ENCODE measurements at regions not wholly inside any gene's neighbourhood (a gene's known extent, or its start where the extent isn't known, plus 50 kb on each side); places are given as distances from the start of the nearest gene placed in this dataset.
A peak's percentile ranks its signal among the peaks of the same experiment; 100 is the strongest.
"Not testable (repeated sequence)": the region's sequence is repeated elsewhere in the genome, so short reads cannot be mapped to it uniquely, and the experiment has no call there.

- no peak for DNase-seq (ENCODE audit: extremely low spot score)
- Histone ChIP-seq H3K4me1 (ENCODE audit: insufficient read depth) (no peaks in the 10 kb centered on the region), H3K36me3 (ENCODE audit: insufficient read depth) (no peaks in the 10 kb centered on the region), H3K27ac (ENCODE audit: low read depth) (no peak overlapping the region), H3K4me3 (ENCODE audit: low read depth, low read length) (no peak overlapping the region)
Observed at GRCh38 chr11:106306942-106307341, 229.5 kb downstream of the AASDHPPT start.

GRCh38 chr11:106309070-106309684 lies 231.7 kb downstream of the AASDHPPT start:
- no peak for DNase-seq (ENCODE audit: extremely low spot score)
- H3K36me3 ChIP-seq (ENCODE audit: insufficient read depth), result no peaks in the 10 kb centered on the region
- no peak overlapping the region for H3K4me3 ChIP-seq (ENCODE audit: low read depth, low read length)
- H3K4me1 ChIP-seq (ENCODE audit: insufficient read depth), result no peaks in the 10 kb centered on the region
- no peak overlapping the region for H3K27ac ChIP-seq (ENCODE audit: low read depth)
- 55% methylated on average over 2 of the region's 2 CpGs for WGBS

- Histone ChIP-seq H3K4me3 (ENCODE audit: low read depth, low read length) (no peak overlapping the region), H3K27ac (ENCODE audit: low read depth) (no peak overlapping the region), H3K4me1 (ENCODE audit: insufficient read depth) (no peaks in the 10 kb centered on the region), H3K36me3 (ENCODE audit: insufficient read depth) (no peaks in the 10 kb centered on the region)
- DNase-seq (ENCODE audit: extremely low spot score), result no peak
- WGBS, result 91% methylated on average over 3 of the region's 3 CpGs
Observed at GRCh38 chr11:106311531-106312230, 234.2 kb downstream of the AASDHPPT start.

GRCh38 chr11:106317208-106317773 lies 239.8 kb downstream of the AASDHPPT start:
- DNase-seq (ENCODE audit: extremely low spot score); H3K4me1 ChIP-seq (ENCODE audit: insufficient read depth); H3K27ac ChIP-seq (ENCODE audit: low read depth); H3K36me3 ChIP-seq (ENCODE audit: insufficient read depth); H3K4me3 ChIP-seq (ENCODE audit: low read depth, low read length): not testable (repeated sequence)
- 98% methylated on average over 36 of the region's 36 CpGs for WGBS

GRCh38 chr11:106321601-106322000 lies 244.1 kb downstream of the AASDHPPT start:
- 89% methylated on average over 1 of the region's 1 CpG for WGBS
- no peak overlapping the region for H3K27ac ChIP-seq (ENCODE audit: low read depth)
- DNase-seq (ENCODE audit: extremely low spot score), result no peak
- H3K36me3 ChIP-seq (ENCODE audit: insufficient read depth), result no peaks in the 10 kb centered on the region
- no peak overlapping the region for H3K4me3 ChIP-seq (ENCODE audit: low read depth, low read length)
- H3K4me1 ChIP-seq (ENCODE audit: insufficient read depth), result no peaks in the 10 kb centered on the region

- Histone ChIP-seq H3K4me1 (ENCODE audit: insufficient read depth) (no peaks in the 10 kb centered on the region), H3K27ac (ENCODE audit: low read depth) (no peak overlapping the region), H3K36me3 (ENCODE audit: insufficient read depth) (no peaks in the 10 kb centered on the region), H3K4me3 (ENCODE audit: low read depth, low read length) (no peak overlapping the region)
- DNase-seq (ENCODE audit: extremely low spot score), result no peak
- WGBS, result 83% methylated on average over 2 of the region's 2 CpGs
Observed at GRCh38 chr11:106322106-106322505, 244.6 kb downstream of the AASDHPPT start.

- 80% methylated on average over 3 of the region's 3 CpGs for WGBS
- Histone ChIP-seq H3K36me3 (ENCODE audit: insufficient read depth) (no peaks in the 10 kb centered on the region), H3K27ac (ENCODE audit: low read depth) (no peak overlapping the region), H3K4me1 (ENCODE audit: insufficient read depth) (no peaks in the 10 kb centered on the region), H3K4me3 (ENCODE audit: low read depth, low read length) (no peak overlapping the region)
- no peak for DNase-seq (ENCODE audit: extremely low spot score)
Observed at GRCh38 chr11:106326087-106326486, 248.6 kb downstream of the AASDHPPT start.

GRCh38 chr11:106327134-106327533 lies 249.7 kb downstream of the AASDHPPT start:
- H3K4me1 ChIP-seq (ENCODE audit: insufficient read depth), result no peaks in the 10 kb centered on the region
- no peak overlapping the region for H3K4me3 ChIP-seq (ENCODE audit: low read depth, low read length)
- H3K36me3 ChIP-seq (ENCODE audit: insufficient read depth), result no peaks in the 10 kb centered on the region
- no peak overlapping the region for H3K27ac ChIP-seq (ENCODE audit: low read depth)
- 88% methylated on average over 3 of the region's 3 CpGs for WGBS
- no peak for DNase-seq (ENCODE audit: extremely low spot score)

GRCh38 chr11:106327637-106328036 lies 250.2 kb downstream of the AASDHPPT start:
- no peaks in the 10 kb centered on the region for H3K36me3 ChIP-seq (ENCODE audit: insufficient read depth)

GRCh38 chr11:106329273-106330018 lies 252.0 kb downstream of the AASDHPPT start:
- no peak for DNase-seq (ENCODE audit: extremely low spot score)
- Histone ChIP-seq H3K4me1 (ENCODE audit: insufficient read depth) (no peaks in the 10 kb centered on the region), H3K27ac (ENCODE audit: low read depth) (no peak overlapping the region), H3K36me3 (ENCODE audit: insufficient read depth) (no peaks in the 10 kb centered on the region), H3K4me3 (ENCODE audit: low read depth, low read length) (no peak overlapping the region)
- WGBS, result 97% methylated on average over 1 of the region's 1 CpG

More at GRCh38 chr11:106327637-106328036, 250.2 kb downstream of the AASDHPPT start:
- Histone ChIP-seq H3K27ac (ENCODE audit: low read depth) (no peak overlapping the region), H3K4me3 (ENCODE audit: low read depth, low read length) (no peak overlapping the region), H3K4me1 (ENCODE audit: insufficient read depth) (no peaks in the 10 kb centered on the region)
- no peak for DNase-seq (ENCODE audit: extremely low spot score)

- no peak for DNase-seq (ENCODE audit: extremely low spot score)
- WGBS, result 91% methylated on average over 3 of the region's 3 CpGs
- Histone ChIP-seq H3K4me1 (ENCODE audit: insufficient read depth) (no peaks in the 10 kb centered on the region), H3K4me3 (ENCODE audit: low read depth, low read length) (no peak overlapping the region), H3K36me3 (ENCODE audit: insufficient read depth) (no peaks in the 10 kb centered on the region), H3K27ac (ENCODE audit: low read depth) (no peak overlapping the region)
Observed at GRCh38 chr11:106331176-106331575, 253.7 kb downstream of the AASDHPPT start.

GRCh38 chr11:106333678-106334077 lies 256.2 kb downstream of the AASDHPPT start:
- no peak overlapping the region for H3K4me3 ChIP-seq (ENCODE audit: low read depth, low read length)
- H3K4me1 ChIP-seq (ENCODE audit: insufficient read depth), result no peaks in the 10 kb centered on the region
- H3K27ac ChIP-seq (ENCODE audit: low read depth), result no peak overlapping the region
- WGBS, result 78% methylated on average over 2 of the region's 2 CpGs
- DNase-seq (ENCODE audit: extremely low spot score), result no peak
- H3K36me3 ChIP-seq (ENCODE audit: insufficient read depth), result no peaks in the 10 kb centered on the region

- no peaks in the 10 kb centered on the region for H3K36me3 ChIP-seq (ENCODE audit: insufficient read depth)
- DNase-seq (ENCODE audit: extremely low spot score), result peak; percentile 8
- H3K4me1 ChIP-seq (ENCODE audit: insufficient read depth), result no peaks in the 10 kb centered on the region
- 29% methylated on average over 2 of the region's 2 CpGs for WGBS
- H3K4me3 ChIP-seq (ENCODE audit: low read depth, low read length), result no peak overlapping the region
- H3K27ac ChIP-seq (ENCODE audit: low read depth), result no peak overlapping the region
Observed at GRCh38 chr11:106344394-106344793, 266.9 kb downstream of the AASDHPPT start.

- DNase-seq (ENCODE audit: extremely low spot score), result no peak
- Histone ChIP-seq H3K27ac (ENCODE audit: low read depth) (no peak overlapping the region), H3K36me3 (ENCODE audit: insufficient read depth) (no peaks in the 10 kb centered on the region), H3K4me1 (ENCODE audit: insufficient read depth) (no peaks in the 10 kb centered on the region), H3K4me3 (ENCODE audit: low read depth, low read length) (no peak overlapping the region)
- 94% methylated on average over 1 of the region's 1 CpG for whole genome bisulfite sequencing
Observed at GRCh38 chr11:106344966-106345365, 267.5 kb downstream of the AASDHPPT start.

All from urinary bladder (tissue), 3 donors.